ENCODE measurements at regions not wholly inside any gene's neighbourhood (a gene's known extent, or its start where the extent isn't known, plus 50 kb on each side); places are given as distances from the start of the nearest gene placed in this dataset.

GRCh38 chr20:37457921-37458320 lies 63.1 kb upstream of the NNAT start (continued):
- no peak for TF ChIP-seq AR (CRISPR knock-in tag; IDR thresholded peaks at IDR 0.05)
- no peak for TF ChIP-seq CTCF (IDR thresholded peaks at IDR 0.05)
- TF ChIP-seq, protein P1, sequence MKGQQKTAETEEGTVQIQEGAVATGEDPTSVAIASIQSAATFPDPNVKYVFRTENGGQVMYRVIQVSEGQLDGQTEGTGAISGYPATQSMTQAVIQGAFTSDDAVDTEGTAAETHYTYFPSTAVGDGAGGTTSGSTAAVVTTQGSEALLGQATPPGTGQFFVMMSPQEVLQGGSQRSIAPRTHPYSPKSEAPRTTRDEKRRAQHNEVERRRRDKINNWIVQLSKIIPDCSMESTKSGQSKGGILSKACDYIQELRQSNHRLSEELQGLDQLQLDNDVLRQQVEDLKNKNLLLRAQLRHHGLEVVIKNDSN (CRISPR knock-in tag; IDR thresholded peaks at IDR 0.05), result no peak
- no peak for TF ChIP-seq TCF7 (CRISPR knock-in tag; IDR thresholded peaks at IDR 0.05; ENCODE audit: low read depth)

- peaks cover 48% of the 10 kb centered on the region for H3K9me3 Mint-ChIP-seq
- ChIA-PET CTCF (no interaction called here), POLR2A (no interaction called here)
- no peaks in the 10 kb centered on the region for H3K4me1 Mint-ChIP-seq
- no peak overlapping the region for H3K4me3 Mint-ChIP-seq
- DNase-seq (ENCODE audit: low spot score), result no peak
- H3K27ac Mint-ChIP-seq, result no peak overlapping the region
- no peak for ATAC-seq
- peaks cover 14% of the 10 kb centered on the region for H3K27me3 Mint-ChIP-seq (ENCODE audit: low read depth)
- peaks cover 12% of the 10 kb centered on the region for H3K36me3 Mint-ChIP-seq
- no peak for TF ChIP-seq CREM (CRISPR knock-in tag; IDR thresholded peaks at IDR 0.05)
- no peak for TF ChIP-seq ETV6 (CRISPR knock-in tag; IDR thresholded peaks at IDR 0.05)
- TF ChIP-seq, protein P2, sequence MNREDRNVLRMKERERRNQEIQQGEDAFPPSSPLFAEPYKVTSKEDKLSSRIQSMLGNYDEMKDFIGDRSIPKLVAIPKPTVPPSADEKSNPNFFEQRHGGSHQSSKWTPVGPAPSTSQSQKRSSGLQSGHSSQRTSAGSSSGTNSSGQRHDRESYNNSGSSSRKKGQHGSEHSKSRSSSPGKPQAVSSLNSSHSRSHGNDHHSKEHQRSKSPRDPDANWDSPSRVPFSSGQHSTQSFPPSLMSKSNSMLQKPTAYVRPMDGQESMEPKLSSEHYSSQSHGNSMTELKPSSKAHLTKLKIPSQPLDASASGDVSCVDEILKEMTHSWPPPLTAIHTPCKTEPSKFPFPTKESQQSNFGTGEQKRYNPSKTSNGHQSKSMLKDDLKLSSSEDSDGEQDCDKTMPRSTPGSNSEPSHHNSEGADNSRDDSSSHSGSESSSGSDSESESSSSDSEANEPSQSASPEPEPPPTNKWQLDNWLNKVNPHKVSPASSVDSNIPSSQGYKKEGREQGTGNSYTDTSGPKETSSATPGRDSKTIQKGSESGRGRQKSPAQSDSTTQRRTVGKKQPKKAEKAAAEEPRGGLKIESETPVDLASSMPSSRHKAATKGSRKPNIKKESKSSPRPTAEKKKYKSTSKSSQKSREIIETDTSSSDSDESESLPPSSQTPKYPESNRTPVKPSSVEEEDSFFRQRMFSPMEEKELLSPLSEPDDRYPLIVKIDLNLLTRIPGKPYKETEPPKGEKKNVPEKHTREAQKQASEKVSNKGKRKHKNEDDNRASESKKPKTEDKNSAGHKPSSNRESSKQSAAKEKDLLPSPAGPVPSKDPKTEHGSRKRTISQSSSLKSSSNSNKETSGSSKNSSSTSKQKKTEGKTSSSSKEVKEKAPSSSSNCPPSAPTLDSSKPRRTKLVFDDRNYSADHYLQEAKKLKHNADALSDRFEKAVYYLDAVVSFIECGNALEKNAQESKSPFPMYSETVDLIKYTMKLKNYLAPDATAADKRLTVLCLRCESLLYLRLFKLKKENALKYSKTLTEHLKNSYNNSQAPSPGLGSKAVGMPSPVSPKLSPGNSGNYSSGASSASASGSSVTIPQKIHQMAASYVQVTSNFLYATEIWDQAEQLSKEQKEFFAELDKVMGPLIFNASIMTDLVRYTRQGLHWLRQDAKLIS (CRISPR knock-in tag; IDR thresholded peaks at IDR 0.05; ENCODE audit: borderline replicate concordance), result no peak
- TF ChIP-seq, protein P3, sequence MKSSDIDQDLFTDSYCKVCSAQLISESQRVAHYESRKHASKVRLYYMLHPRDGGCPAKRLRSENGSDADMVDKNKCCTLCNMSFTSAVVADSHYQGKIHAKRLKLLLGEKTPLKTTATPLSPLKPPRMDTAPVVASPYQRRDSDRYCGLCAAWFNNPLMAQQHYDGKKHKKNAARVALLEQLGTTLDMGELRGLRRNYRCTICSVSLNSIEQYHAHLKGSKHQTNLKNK (CRISPR knock-in tag; IDR thresholded peaks at IDR 0.05), result no peak
- TF ChIP-seq E2F4 (CRISPR knock-in tag; IDR thresholded peaks at IDR 0.05; ENCODE audit: borderline replicate concordance, low read depth), result no peak
- TF ChIP-seq ELF4 (CRISPR knock-in tag; IDR thresholded peaks at IDR 0.05; ENCODE audit: low read depth), result no peak
- no peak for TF ChIP-seq GABPB1 (CRISPR knock-in tag; IDR thresholded peaks at IDR 0.05)
- TF ChIP-seq, protein P1 (CRISPR knock-in tag; IDR thresholded peaks at IDR 0.05), result no peak
- TF ChIP-seq, protein P4, sequence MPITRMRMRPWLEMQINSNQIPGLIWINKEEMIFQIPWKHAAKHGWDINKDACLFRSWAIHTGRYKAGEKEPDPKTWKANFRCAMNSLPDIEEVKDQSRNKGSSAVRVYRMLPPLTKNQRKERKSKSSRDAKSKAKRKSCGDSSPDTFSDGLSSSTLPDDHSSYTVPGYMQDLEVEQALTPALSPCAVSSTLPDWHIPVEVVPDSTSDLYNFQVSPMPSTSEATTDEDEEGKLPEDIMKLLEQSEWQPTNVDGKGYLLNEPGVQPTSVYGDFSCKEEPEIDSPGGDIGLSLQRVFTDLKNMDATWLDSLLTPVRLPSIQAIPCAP (CRISPR knock-in tag; IDR thresholded peaks at IDR 0.05), result no peak
- TF ChIP-seq NFE2L1 (CRISPR knock-in tag; IDR thresholded peaks at IDR 0.05), result no peak
- TF ChIP-seq ZNF512 (CRISPR knock-in tag; IDR thresholded peaks at IDR 0.05; ENCODE audit: borderline replicate concordance), result no peak
- TF ChIP-seq E2F1 (CRISPR knock-in tag; IDR thresholded peaks at IDR 0.05), result no peak
- TF ChIP-seq, protein P5, sequence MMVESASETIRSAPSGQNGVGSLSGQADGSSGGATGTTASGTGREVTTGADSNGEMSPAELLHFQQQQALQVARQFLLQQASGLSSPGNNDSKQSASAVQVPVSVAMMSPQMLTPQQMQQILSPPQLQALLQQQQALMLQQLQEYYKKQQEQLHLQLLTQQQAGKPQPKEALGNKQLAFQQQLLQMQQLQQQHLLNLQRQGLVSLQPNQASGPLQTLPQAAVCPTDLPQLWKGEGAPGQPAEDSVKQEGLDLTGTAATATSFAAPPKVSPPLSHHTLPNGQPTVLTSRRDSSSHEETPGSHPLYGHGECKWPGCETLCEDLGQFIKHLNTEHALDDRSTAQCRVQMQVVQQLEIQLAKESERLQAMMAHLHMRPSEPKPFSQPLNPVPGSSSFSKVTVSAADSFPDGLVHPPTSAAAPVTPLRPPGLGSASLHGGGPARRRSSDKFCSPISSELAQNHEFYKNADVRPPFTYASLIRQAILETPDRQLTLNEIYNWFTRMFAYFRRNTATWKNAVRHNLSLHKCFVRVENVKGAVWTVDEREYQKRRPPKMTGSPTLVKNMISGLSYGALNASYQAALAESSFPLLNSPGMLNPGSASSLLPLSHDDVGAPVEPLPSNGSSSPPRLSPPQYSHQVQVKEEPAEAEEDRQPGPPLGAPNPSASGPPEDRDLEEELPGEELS (CRISPR knock-in tag; IDR thresholded peaks at IDR 0.05), result no peak
Observed at GRCh38 chr20:37458761-37459160, 62.3 kb upstream of the NNAT start.
